ENCODE measurements at regions not wholly inside any gene's neighbourhood (a gene's known extent, or its start where the extent isn't known, plus 50 kb on each side); places are given as distances from the start of the nearest gene placed in this dataset.

GRCh38 chr4:129862461-129862860, 766.5 kb downstream of the C4orf33 start:
- no peak for TF ChIP-seq FOXK2 (IDR thresholded peaks at IDR 0.05)
- no peak for TF ChIP-seq ETV6 (conservative IDR thresholded peaks at IDR 0.05 in 1 of 2, IDR thresholded peaks at IDR 0.05 in 1 of 2; ENCODE audit: borderline replicate concordance in 1 of 2, low read depth in 1 of 2)
- TF ChIP-seq CBX3 (IDR thresholded peaks at IDR 0.05; ENCODE audit: borderline replicate concordance, low read depth), result no peak
- no peak for TF ChIP-seq ZNF217 (IDR thresholded peaks at IDR 0.05)
- no peak for TF ChIP-seq EP300 (IDR thresholded peaks at IDR 0.05; ENCODE audit: borderline replicate concordance in 1 of 2, control insufficient read depth in 1 of 2, low read depth in 2 of 2, low read length in 2 of 2)
- TF ChIP-seq RCOR1 (conservative IDR thresholded peaks at IDR 0.05; ENCODE audit: low read depth, low read length), result no peak
- TF ChIP-seq POLR2A (IDR thresholded peaks at IDR 0.05; ENCODE audit: low read depth, low read length), result no peak
- TF ChIP-seq, protein P1, sequence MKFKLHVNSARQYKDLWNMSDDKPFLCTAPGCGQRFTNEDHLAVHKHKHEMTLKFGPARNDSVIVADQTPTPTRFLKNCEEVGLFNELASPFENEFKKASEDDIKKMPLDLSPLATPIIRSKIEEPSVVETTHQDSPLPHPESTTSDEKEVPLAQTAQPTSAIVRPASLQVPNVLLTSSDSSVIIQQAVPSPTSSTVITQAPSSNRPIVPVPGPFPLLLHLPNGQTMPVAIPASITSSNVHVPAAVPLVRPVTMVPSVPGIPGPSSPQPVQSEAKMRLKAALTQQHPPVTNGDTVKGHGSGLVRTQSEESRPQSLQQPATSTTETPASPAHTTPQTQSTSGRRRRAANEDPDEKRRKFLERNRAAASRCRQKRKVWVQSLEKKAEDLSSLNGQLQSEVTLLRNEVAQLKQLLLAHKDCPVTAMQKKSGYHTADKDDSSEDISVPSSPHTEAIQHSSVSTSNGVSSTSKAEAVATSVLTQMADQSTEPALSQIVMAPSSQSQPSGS (IDR thresholded peaks at IDR 0.05; ENCODE audit: low read length), result no peak
- TF ChIP-seq SRF (IDR thresholded peaks at IDR 0.05; ENCODE audit: low read depth in 2 of 2, low read length in 2 of 2), result no peak

All from GM12878 (cell line).